SK-N-SH treated with all-trans-retinoic acid at 6 μM for 48 hours (cell line): ENCODE measurements at regions not wholly inside any gene's neighbourhood (a gene's known extent, or its start where the extent isn't known, plus 50 kb on each side); places are given as distances from the start of the nearest gene placed in this dataset.

Experiments
- TSHZ2 ChIP-seq: fragments of 250-450 bp; sonication (Bioruptor Pico); IDR thresholded peaks from 2 replicates; pipeline ENCODE4 v1.5.0; 2020; ENCODE audit warnings: mild to moderate bottlenecking, moderate library complexity
- ZFP3 ChIP-seq: fragments of 250-450 bp; sonication (Bioruptor Pico); IDR thresholded peaks from 2 replicates; pipeline ENCODE4 v1.5.0; 2020; ENCODE audit warnings: mild to moderate bottlenecking, moderate library complexity
- ZNF565 ChIP-seq: fragments of 450-650 bp; formaldehyde crosslinking; conservative IDR thresholded peaks from 2 replicates; pipeline ENCODE4 v1.5.0; 2020; ENCODE audit warnings: low read depth, mild to moderate bottlenecking, moderate library complexity
- ZNF70 ChIP-seq: fragments of 450-650 bp; formaldehyde crosslinking; IDR thresholded peaks from 2 replicates; pipeline ENCODE4 v1.5.0; 2020; ENCODE audit warnings: mild to moderate bottlenecking, moderate library complexity
- TF ChIP-seq, protein P1 (sequence below): fragments of 250-450 bp; sonication (Bioruptor Pico); IDR thresholded peaks from 2 replicates; pipeline ENCODE4 v1.5.1; 2021; ENCODE audit warnings: mild to moderate bottlenecking, moderate library complexity

DNA sequence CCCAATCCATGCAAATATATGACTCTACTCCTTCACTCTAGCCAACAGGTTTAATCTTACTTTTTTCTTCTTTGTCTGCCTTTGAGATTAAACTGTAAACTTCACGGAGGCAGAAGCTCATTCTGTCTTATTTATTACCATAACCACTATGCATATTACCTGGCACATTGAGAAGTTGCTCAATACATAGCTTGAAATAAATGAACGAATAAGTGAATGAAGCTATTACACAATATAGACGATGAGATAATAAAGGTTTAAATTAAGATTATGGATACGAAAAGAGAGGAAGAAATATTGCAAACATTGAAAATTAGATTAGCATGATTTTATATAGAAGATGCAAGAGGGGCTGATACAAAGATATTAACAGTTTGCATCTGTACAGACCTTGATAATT is 385.1 kb downstream of the LTN1 start:
- TF ChIP-seq, protein P1, sequence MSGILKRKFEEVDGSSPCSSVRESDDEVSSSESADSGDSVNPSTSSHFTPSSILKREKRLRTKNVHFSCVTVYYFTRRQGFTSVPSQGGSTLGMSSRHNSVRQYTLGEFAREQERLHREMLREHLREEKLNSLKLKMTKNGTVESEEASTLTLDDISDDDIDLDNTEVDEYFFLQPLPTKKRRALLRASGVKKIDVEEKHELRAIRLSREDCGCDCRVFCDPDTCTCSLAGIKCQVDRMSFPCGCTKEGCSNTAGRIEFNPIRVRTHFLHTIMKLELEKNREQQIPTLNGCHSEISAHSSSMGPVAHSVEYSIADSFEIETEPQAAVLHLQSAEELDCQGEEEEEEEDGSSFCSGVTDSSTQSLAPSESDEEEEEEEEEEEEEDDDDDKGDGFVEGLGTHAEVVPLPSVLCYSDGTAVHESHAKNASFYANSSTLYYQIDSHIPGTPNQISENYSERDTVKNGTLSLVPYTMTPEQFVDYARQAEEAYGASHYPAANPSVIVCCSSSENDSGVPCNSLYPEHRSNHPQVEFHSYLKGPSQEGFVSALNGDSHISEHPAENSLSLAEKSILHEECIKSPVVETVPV (CRISPR knock-in tag), result no peak
- no peak for TF ChIP-seq TSHZ2
- TF ChIP-seq ZFP3 (CRISPR knock-in tag), result no peak
- TF ChIP-seq ZNF70 (CRISPR knock-in tag), result no peak
- TF ChIP-seq ZNF565, result no peak
